HepG2 (cell line): ENCODE measurements at regions not wholly inside any gene's neighbourhood (a gene's known extent, or its start where the extent isn't known, plus 50 kb on each side); places are given as distances from the start of the nearest gene placed in this dataset.

Experiments
- CHD2 ChIP-seq: IDR thresholded peaks from 2 replicates; pipeline ENCODE4 v1.6.1; 2011; ENCODE audit warnings: low read depth, low read length, improper control_type of control experiment
- EEA1 ChIP-seq: sonication (generic); formaldehyde crosslinking; IDR thresholded peaks from 2 replicates; pipeline ENCODE4 v1.5.1; 2020; ENCODE audit warnings: mild to moderate bottlenecking, missing genetic modification reagents, borderline replicate concordance
- MED8 ChIP-seq: sonication (generic); formaldehyde crosslinking; IDR thresholded peaks from 2 replicates; pipeline ENCODE4 v1.8.1; 2023; ENCODE audit warnings: mild to moderate bottlenecking, missing genetic modification reagents; ENCODE audit not compliant: insufficient replicate concordance
- SP1 ChIP-seq, 2 experiments: fragments of 450-650 bp in 1 of 2; sonication (generic) in 1 of 2; formaldehyde crosslinking in 1 of 2; IDR thresholded peaks; 2 replicates each; pipeline versions ENCODE4 v1.4.0 to v1.6.1; 2016 to 2020; ENCODE audit warnings: missing genetic modification reagents in 1 of 2
- SRSF1 ChIP-seq: fragments of 200-400 bp; formaldehyde crosslinking; optimal IDR thresholded peaks from 2 replicates; pipeline ENCODE3; 2017; ENCODE audit warnings: mild to moderate bottlenecking, low read depth, low read length, moderate library complexity
- TAF15 ChIP-seq: fragments of 200-400 bp; formaldehyde crosslinking; IDR thresholded peaks from one replicate; pipeline ENCODE4 v1.6.1; 2018; ENCODE audit warnings: mild to moderate bottlenecking, low read depth, low read length; ENCODE audit not compliant: poor library complexity, severe bottlenecking
- ZBTB20 ChIP-seq: sonication (generic); formaldehyde crosslinking; IDR thresholded peaks from 2 replicates; pipeline ENCODE4 v1.8.1; 2023; ENCODE audit warnings: missing genetic modification reagents, low read depth, mild to moderate bottlenecking, borderline replicate concordance
- ZNF670 ChIP-seq: sonication (generic); formaldehyde crosslinking; IDR thresholded peaks from 2 replicates; pipeline ENCODE4 v1.8.0; 2022; ENCODE audit warnings: mild to moderate bottlenecking, missing genetic modification reagents, borderline replicate concordance
- ZNF740 ChIP-seq: sonication (generic); formaldehyde crosslinking; IDR thresholded peaks from 2 replicates; pipeline ENCODE4 v1.4.0; 2020; ENCODE audit warnings: missing genetic modification reagents
- TF ChIP-seq, protein P1 (sequence below): sonication (generic); formaldehyde crosslinking; IDR thresholded peaks from 2 replicates; pipeline ENCODE4 v1.4.0; 2020; ENCODE audit warnings: missing genetic modification reagents

DNA sequence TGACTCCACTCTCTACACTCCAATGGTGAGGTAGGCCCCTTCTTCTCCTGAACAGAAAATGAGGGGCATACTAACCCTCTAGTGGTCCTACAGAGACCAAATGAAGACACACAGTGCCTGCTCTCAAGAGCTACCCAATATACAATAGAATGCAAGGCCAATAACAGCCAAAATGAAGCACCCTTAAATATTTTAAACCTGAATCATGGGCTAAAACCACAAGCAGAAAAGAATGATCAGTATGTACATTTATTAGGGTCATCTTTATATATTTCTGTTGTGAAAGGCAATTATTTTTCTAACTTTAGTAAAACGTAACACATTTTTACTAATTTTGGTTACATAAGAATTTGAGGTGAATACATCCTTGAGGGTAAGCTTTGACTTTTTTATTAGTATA is 49.9 kb upstream of the COL1A2 start (continued):
- TF ChIP-seq, protein P1, sequence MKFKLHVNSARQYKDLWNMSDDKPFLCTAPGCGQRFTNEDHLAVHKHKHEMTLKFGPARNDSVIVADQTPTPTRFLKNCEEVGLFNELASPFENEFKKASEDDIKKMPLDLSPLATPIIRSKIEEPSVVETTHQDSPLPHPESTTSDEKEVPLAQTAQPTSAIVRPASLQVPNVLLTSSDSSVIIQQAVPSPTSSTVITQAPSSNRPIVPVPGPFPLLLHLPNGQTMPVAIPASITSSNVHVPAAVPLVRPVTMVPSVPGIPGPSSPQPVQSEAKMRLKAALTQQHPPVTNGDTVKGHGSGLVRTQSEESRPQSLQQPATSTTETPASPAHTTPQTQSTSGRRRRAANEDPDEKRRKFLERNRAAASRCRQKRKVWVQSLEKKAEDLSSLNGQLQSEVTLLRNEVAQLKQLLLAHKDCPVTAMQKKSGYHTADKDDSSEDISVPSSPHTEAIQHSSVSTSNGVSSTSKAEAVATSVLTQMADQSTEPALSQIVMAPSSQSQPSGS, result no peak
- no peak for TF ChIP-seq ZNF740 (CRISPR knock-in tag)
- TF ChIP-seq CHD2, result no peak
- TF ChIP-seq MED8 (CRISPR knock-in tag), result no peak
- no peak for TF ChIP-seq ZBTB20 (CRISPR knock-in tag)
- TF ChIP-seq EEA1 (CRISPR knock-in tag), result no peak
- TF ChIP-seq TAF15, result no peak
- no peak for TF ChIP-seq SRSF1
- no peak for TF ChIP-seq SP1 (IDR thresholded peaks at IDR 0.05)
- TF ChIP-seq SP1 (CRISPR knock-in tag; IDR thresholded peaks at IDR 0.05), result no peak
- TF ChIP-seq ZNF670 (CRISPR knock-in tag), result no peak
